ENCODE measurements at regions not wholly inside any gene's neighbourhood (a gene's known extent, or its start where the extent isn't known, plus 50 kb on each side); places are given as distances from the start of the nearest gene placed in this dataset.

- 37% methylated on average over 2 of the region's 2 CpGs for whole genome bisulfite sequencing (ENCODE audit: low lambda C conversion rate)
- Histone ChIP-seq H3K27me3 (ENCODE audit: insufficient read depth) (no peaks in the 10 kb centered on the region), H3K36me3 (replicated peaks in 1 of 2; ENCODE audit: control insufficient read depth in 1 of 2, insufficient read depth in 2 of 2, low read length in 1 of 2) (no peaks in the 10 kb centered on the region), H3K4me2 (no peak overlapping the region), H3K9me3 (no peaks in the 10 kb centered on the region), H3K4me1 (ENCODE audit: control insufficient read depth in 1 of 2, insufficient read depth in 2 of 2, low read depth in 1 of 2, low read length in 1 of 2) (no peaks in the 10 kb centered on the region), H2AFZ (ENCODE audit: low read depth) (no peak overlapping the region), H3K9ac (no peak overlapping the region), H3K79me2 (ENCODE audit: insufficient read depth) (no peaks in the 10 kb centered on the region), H4K20me1 (ENCODE audit: insufficient read depth) (no peaks in the 10 kb centered on the region), H3K9me2 (no peaks in the 10 kb centered on the region), H3F3A (replicated peaks; ENCODE audit: insufficient read depth) (no peaks in the 10 kb centered on the region), H3K4me3 (ENCODE audit: low read depth in 2 of 2, low read length in 1 of 2) (no peak overlapping the region), H3K27ac (ENCODE audit: low read depth in 2 of 2, low read length in 1 of 2) (no peak overlapping the region)
- no peak for DNase-seq
- TF ChIP-seq, protein P1, sequence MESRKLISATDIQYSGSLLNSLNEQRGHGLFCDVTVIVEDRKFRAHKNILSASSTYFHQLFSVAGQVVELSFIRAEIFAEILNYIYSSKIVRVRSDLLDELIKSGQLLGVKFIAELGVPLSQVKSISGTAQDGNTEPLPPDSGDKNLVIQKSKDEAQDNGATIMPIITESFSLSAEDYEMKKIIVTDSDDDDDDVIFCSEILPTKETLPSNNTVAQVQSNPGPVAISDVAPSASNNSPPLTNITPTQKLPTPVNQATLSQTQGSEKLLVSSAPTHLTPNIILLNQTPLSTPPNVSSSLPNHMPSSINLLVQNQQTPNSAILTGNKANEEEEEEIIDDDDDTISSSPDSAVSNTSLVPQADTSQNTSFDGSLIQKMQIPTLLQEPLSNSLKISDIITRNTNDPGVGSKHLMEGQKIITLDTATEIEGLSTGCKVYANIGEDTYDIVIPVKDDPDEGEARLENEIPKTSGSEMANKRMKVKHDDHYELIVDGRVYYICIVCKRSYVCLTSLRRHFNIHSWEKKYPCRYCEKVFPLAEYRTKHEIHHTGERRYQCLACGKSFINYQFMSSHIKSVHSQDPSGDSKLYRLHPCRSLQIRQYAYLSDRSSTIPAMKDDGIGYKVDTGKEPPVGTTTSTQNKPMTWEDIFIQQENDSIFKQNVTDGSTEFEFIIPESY (IDR thresholded peaks at IDR 0.05; ENCODE audit: borderline replicate concordance, low read depth): no peak
- TF ChIP-seq GATA2 (CRISPR knock-in tag; IDR thresholded peaks at IDR 0.05) (no peak), FOSL2 (IDR thresholded peaks at IDR 0.05; ENCODE audit: borderline replicate concordance, low read depth) (no peak), RAD21 (IDR thresholded peaks at IDR 0.05; ENCODE audit: low read length) (no peak), SIN3A (IDR thresholded peaks at IDR 0.05; ENCODE audit: borderline replicate concordance, low read depth, low read length) (no peak), TAF1 (IDR thresholded peaks at IDR 0.05; ENCODE audit: borderline replicate concordance, low read depth, low read length) (no peak), FOXM1 (IDR thresholded peaks at IDR 0.05; ENCODE audit: low read depth) (no peak), TEAD4 (IDR thresholded peaks at IDR 0.05; ENCODE audit: borderline replicate concordance, insufficient read depth) (no peak), FOXJ3 (CRISPR knock-in tag; IDR thresholded peaks at IDR 0.05) (no peak), YY1 (IDR thresholded peaks at IDR 0.05; ENCODE audit: low read depth) (no peak), GABPA (IDR thresholded peaks at IDR 0.05; ENCODE audit: low read depth) (no peak), MEF2A (IDR thresholded peaks at IDR 0.05; ENCODE audit: borderline replicate concordance, low read depth) (no peak), EP300 (IDR thresholded peaks at IDR 0.05; ENCODE audit: borderline replicate concordance in 1 of 2, low read depth in 1 of 2, low read length in 1 of 2) (no peak)
- TF ChIP-seq, protein P2, sequence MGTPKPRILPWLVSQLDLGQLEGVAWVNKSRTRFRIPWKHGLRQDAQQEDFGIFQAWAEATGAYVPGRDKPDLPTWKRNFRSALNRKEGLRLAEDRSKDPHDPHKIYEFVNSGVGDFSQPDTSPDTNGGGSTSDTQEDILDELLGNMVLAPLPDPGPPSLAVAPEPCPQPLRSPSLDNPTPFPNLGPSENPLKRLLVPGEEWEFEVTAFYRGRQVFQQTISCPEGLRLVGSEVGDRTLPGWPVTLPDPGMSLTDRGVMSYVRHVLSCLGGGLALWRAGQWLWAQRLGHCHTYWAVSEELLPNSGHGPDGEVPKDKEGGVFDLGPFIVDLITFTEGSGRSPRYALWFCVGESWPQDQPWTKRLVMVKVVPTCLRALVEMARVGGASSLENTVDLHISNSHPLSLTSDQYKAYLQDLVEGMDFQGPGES (IDR thresholded peaks at IDR 0.05; ENCODE audit: low read depth, low read length): no peak
- TF ChIP-seq, protein P3, sequence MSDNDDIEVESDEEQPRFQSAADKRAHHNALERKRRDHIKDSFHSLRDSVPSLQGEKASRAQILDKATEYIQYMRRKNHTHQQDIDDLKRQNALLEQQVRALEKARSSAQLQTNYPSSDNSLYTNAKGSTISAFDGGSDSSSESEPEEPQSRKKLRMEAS (IDR thresholded peaks at IDR 0.05; ENCODE audit: low read depth): no peak
- TF ChIP-seq, protein P4, sequence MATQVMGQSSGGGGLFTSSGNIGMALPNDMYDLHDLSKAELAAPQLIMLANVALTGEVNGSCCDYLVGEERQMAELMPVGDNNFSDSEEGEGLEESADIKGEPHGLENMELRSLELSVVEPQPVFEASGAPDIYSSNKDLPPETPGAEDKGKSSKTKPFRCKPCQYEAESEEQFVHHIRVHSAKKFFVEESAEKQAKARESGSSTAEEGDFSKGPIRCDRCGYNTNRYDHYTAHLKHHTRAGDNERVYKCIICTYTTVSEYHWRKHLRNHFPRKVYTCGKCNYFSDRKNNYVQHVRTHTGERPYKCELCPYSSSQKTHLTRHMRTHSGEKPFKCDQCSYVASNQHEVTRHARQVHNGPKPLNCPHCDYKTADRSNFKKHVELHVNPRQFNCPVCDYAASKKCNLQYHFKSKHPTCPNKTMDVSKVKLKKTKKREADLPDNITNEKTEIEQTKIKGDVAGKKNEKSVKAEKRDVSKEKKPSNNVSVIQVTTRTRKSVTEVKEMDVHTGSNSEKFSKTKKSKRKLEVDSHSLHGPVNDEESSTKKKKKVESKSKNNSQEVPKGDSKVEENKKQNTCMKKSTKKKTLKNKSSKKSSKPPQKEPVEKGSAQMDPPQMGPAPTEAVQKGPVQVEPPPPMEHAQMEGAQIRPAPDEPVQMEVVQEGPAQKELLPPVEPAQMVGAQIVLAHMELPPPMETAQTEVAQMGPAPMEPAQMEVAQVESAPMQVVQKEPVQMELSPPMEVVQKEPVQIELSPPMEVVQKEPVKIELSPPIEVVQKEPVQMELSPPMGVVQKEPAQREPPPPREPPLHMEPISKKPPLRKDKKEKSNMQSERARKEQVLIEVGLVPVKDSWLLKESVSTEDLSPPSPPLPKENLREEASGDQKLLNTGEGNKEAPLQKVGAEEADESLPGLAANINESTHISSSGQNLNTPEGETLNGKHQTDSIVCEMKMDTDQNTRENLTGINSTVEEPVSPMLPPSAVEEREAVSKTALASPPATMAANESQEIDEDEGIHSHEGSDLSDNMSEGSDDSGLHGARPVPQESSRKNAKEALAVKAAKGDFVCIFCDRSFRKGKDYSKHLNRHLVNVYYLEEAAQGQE (IDR thresholded peaks at IDR 0.05; ENCODE audit: low read depth, low read length): no peak
- POLR2A ChIA-PET: no interaction called here
- CTCF ChIA-PET: interaction anchor here (0.7 kb wide), 1 partner anchor 530 kb away, joined by 3 read pairs; no protein-coding TSS in a partner anchor
Measured at GRCh38 chr3:22661121-22661700, 541.9 kb upstream of the UBE2E2 start.

Measured in SK-N-SH (cell line).